GM13976 (cell line): ENCODE measurements at regions not wholly inside any gene's neighbourhood (a gene's known extent, or its start where the extent isn't known, plus 50 kb on each side); places are given as distances from the start of the nearest gene placed in this dataset.
"Not testable (repeated sequence)": the region's sequence is repeated elsewhere in the genome, so short reads cannot be mapped to it uniquely, and the experiment has no call there.

ENCODE experiments used
- DNase-seq: peaks from one replicate; pipeline ENCODE4 v3.0.0; 2012; ENCODE audit warnings: low spot score
- in situ Hi-C: fragments of 300-500 bp; cut with MboI; formaldehyde crosslinking; loops from one replicate; pipeline ENCODE4 v1.12.0; 2022; ENCODE audit warnings: low sequenced_read_pairs, mixed read lengths, inconsistent platforms; ENCODE audit not compliant: unreplicated experiment
- TF ChIP-seq, protein P1 (sequence below): IDR thresholded peaks from 2 replicates; pipeline ENCODE4 v1.5.1; 2012; ENCODE audit warnings: borderline replicate concordance, mild to moderate bottlenecking; ENCODE audit not compliant: insufficient read depth; ENCODE audit errors: extremely low read depth, missing control alignments, control extremely low read depth

- in situ Hi-C loops = no loop called here
- DNase-seq = no peak
- TF ChIP-seq, protein P1, sequence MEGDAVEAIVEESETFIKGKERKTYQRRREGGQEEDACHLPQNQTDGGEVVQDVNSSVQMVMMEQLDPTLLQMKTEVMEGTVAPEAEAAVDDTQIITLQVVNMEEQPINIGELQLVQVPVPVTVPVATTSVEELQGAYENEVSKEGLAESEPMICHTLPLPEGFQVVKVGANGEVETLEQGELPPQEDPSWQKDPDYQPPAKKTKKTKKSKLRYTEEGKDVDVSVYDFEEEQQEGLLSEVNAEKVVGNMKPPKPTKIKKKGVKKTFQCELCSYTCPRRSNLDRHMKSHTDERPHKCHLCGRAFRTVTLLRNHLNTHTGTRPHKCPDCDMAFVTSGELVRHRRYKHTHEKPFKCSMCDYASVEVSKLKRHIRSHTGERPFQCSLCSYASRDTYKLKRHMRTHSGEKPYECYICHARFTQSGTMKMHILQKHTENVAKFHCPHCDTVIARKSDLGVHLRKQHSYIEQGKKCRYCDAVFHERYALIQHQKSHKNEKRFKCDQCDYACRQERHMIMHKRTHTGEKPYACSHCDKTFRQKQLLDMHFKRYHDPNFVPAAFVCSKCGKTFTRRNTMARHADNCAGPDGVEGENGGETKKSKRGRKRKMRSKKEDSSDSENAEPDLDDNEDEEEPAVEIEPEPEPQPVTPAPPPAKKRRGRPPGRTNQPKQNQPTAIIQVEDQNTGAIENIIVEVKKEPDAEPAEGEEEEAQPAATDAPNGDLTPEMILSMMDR = no peak
Observed at GRCh38 chr3:145696011-145696410, 465.0 kb downstream of the PLOD2 start.

GRCh38 chr3:145698250-145698649, 462.7 kb downstream of the PLOD2 start:
- DNase-seq = no peak
- TF ChIP-seq, protein P1 = no peak
- in situ Hi-C loops = no loop called here

- DNase-seq = no peak
- in situ Hi-C loops = no loop called here
- TF ChIP-seq, protein P1 = no peak
Observed at GRCh38 chr3:145698749-145699148, 462.2 kb downstream of the PLOD2 start.

- in situ Hi-C loops = no loop called here
- no peak for DNase-seq
- TF ChIP-seq, protein P1 = no peak
Observed at GRCh38 chr3:145704020-145704419, 457.0 kb downstream of the PLOD2 start.

GRCh38 chr3:145709779-145710178, 451.2 kb downstream of the PLOD2 start:
- DNase-seq, in situ Hi-C loops: not testable (repeated sequence)

GRCh38 chr3:145716519-145716918, 444.5 kb downstream of the PLOD2 start:
- DNase-seq = no peak
- TF ChIP-seq, protein P1 = no peak
- in situ Hi-C loops = no loop called here

DNA sequence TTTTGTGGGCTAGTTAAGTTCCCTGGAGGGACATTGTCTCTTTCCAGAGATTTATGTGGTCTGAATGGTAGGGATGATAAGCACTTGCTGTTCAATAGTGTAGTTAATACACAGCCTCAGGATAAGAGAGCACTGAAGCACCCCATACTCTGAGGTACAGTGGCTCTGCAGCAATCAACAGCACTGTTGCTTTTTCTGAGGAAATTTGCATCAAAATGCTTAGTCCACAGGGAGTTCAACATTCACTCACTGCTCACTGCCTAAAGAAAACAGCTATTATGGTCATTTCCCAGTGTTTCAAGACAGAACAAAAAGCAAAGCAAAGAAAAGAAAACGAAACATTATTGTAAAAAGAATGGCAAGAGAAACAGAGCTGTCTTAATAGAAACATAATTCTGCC, 441.9 kb downstream of the PLOD2 start:
- TF ChIP-seq, protein P1 = no peak
- no peak for DNase-seq
- in situ Hi-C loops = no loop called here
